K562 (cell line): ENCODE measurements at regions not wholly inside any gene's neighbourhood (a gene's known extent, or its start where the extent isn't known, plus 50 kb on each side); places are given as distances from the start of the nearest gene placed in this dataset.

ENCODE experiments used
- ATAC-seq: fragments of 200-7000 bp; cut with Tn5 transposase; 3 replicates; pipeline ENCODE4 v1.9.1; 2020; ENCODE audit warnings: moderate library complexity
- BruUV-seq: library from RNA; stranded (reverse); fragments of 400-500 nt; replicated peaks from 2 replicates; lab custom pipeline; 2021; lab: Mats Ljungman, UMichigan
- CTCF ChIA-PET: fragments of 300-600 bp; formaldehyde crosslinking; extraction: SDS; loops from one replicate; lab custom pipeline; 2021; ENCODE audit warnings: low intra/inter-chr PET ratio; lab: Yijun Ruan, JAX
- POLR2A ChIA-PET: fragments of 300-600, 350-650 bp; sonication (Branson Sonifier 250); formaldehyde crosslinking; extraction: SDS; loops from one replicate; lab custom pipeline; 2021; ENCODE audit warnings: antibody characterized with exemption, inconsistent platforms; lab: Yijun Ruan, JAX
- DNase-seq, 4 experiments: peaks; one replicate each; pipeline versions ENCODE4 v3.0.0 to v3.0.0-alpha.2; 2011 to 2018; ENCODE audit warnings: low spot score in 3 of 4, mixed read lengths in 3 of 4; ENCODE audit errors: extremely low read depth in 1 of 4
- FAIRE-seq: peaks from 2 replicates; lab custom pipeline; 2011; peaks lifted over from hg19 to GRCh38; lab: Jason Lieb, UNC
- H2AFZ ChIP-seq: 2 replicates; pipeline ENCODE4 v1.6.0; 2011; ENCODE audit warnings: low read depth, low read length, control low read depth, inconsistent platforms
- H3K27ac ChIP-seq: fragments of 200-600 bp; 3 replicates; pipeline ENCODE4 v1.8.0; 2011; ENCODE audit warnings: low read depth, mild to moderate bottlenecking, control low read depth, inconsistent platforms, low read length, moderate library complexity, mixed read lengths; ENCODE audit errors: extremely low read depth
- H3K27me3 ChIP-seq, 2 experiments: fragments of 300-600 bp in 1 of 2; 2 replicates in 1 of 2; 3 replicates in 1 of 2; pipeline versions ENCODE4 v1.6.0 to v1.8.0; 2011; ENCODE audit warnings: inconsistent platforms in 2 of 2, low read length in 2 of 2, mild to moderate bottlenecking in 1 of 2, mixed read lengths in 1 of 2, moderate library complexity in 1 of 2; ENCODE audit not compliant: control insufficient read depth in 2 of 2, insufficient read depth in 2 of 2
- H3K36me3 ChIP-seq: fragments of 300-600 bp; 3 replicates; pipeline ENCODE4 v1.8.0; 2011; ENCODE audit warnings: mild to moderate bottlenecking, low read length, inconsistent platforms; ENCODE audit not compliant: control insufficient read depth, insufficient read depth
- H3K4me1 ChIP-seq, 2 experiments: fragments of 200-600 bp in 1 of 2; replicated peaks in 1 of 2; 2 replicates in 1 of 2; 3 replicates in 1 of 2; pipeline versions ENCODE4 v1.5.1 to v1.8.0; 2011; ENCODE audit warnings: inconsistent platforms in 2 of 2, low read length in 2 of 2, mild to moderate bottlenecking in 1 of 2, mixed read lengths in 1 of 2, moderate library complexity in 1 of 2; ENCODE audit not compliant: control insufficient read depth in 2 of 2, insufficient read depth in 2 of 2
- H3K4me2 ChIP-seq: 2 replicates; pipeline ENCODE4 v1.6.1; 2011; ENCODE audit warnings: low read length, control low read depth, inconsistent platforms, mixed read lengths; ENCODE audit not compliant: insufficient read depth
- H3K4me3 ChIP-seq: fragments of 200-600 bp; sonication (generic), shearing (Covaris generic); 2 replicates; pipeline ENCODE4 v1.5.1; 2016; ENCODE audit warnings: control low read depth, inconsistent platforms
- H3K79me2 ChIP-seq: fragments of 200-600 bp; 3 replicates; pipeline ENCODE4 v1.8.0; 2011; ENCODE audit warnings: low read length, inconsistent platforms; ENCODE audit not compliant: control insufficient read depth, insufficient read depth
- H3K9ac ChIP-seq, 2 experiments: 2 replicates each; pipeline versions ENCODE4 v1.6.0 to v1.6.1; 2011; ENCODE audit warnings: low read depth in 2 of 2, low read length in 2 of 2, control low read depth in 1 of 2, inconsistent platforms in 1 of 2, mild to moderate bottlenecking in 1 of 2, mixed read lengths in 1 of 2; ENCODE audit not compliant: insufficient read depth in 1 of 2
- H3K9me1 ChIP-seq: one replicate; pipeline ENCODE4 v1.6.0; 2011; ENCODE audit warnings: inconsistent platforms, mild to moderate bottlenecking, low read length, moderate library complexity; ENCODE audit not compliant: control insufficient read depth, insufficient read depth
- H3K9me3 ChIP-seq: replicated peaks from 2 replicates; pipeline ENCODE4 v1.5.1; 2011; ENCODE audit warnings: low read depth, low read length, inconsistent platforms; ENCODE audit not compliant: control insufficient read depth, insufficient read depth
- H4K20me1 ChIP-seq: replicated peaks from 2 replicates; pipeline ENCODE4 v1.6.1; 2011; ENCODE audit warnings: low read length, inconsistent platforms, mixed read lengths; ENCODE audit not compliant: control insufficient read depth, insufficient read depth
- BMI1 ChIP-seq: fragments of 150-350 bp; IDR thresholded peaks from 2 replicates; pipeline ENCODE4 v1.6.1; 2014; ENCODE audit warnings: low read length
- ELF2 ChIP-seq: fragments of 250-450 bp; sonication (Bioruptor Pico); IDR thresholded peaks from 2 replicates; pipeline ENCODE4 v1.5.0; 2021; ENCODE audit warnings: mild to moderate bottlenecking
- HLTF ChIP-seq: fragments of 450-650 bp; IDR thresholded peaks from 2 replicates; pipeline ENCODE4 v1.6.1; 2016
- HNRNPK ChIP-seq: fragments of 200-400 bp; formaldehyde crosslinking; IDR thresholded peaks from one replicate; pipeline ENCODE4 v1.6.1; 2018; ENCODE audit warnings: mild to moderate bottlenecking, low read depth, low read length; ENCODE audit not compliant: poor library complexity, severe bottlenecking
- KDM5B ChIP-seq: fragments of 200-600 bp; sonication (generic); IDR thresholded peaks from 2 replicates; pipeline ENCODE4 v1.6.1; 2012; ENCODE audit warnings: low read depth, mild to moderate bottlenecking, moderate library complexity, low read length, control low read depth, inconsistent platforms; ENCODE audit not compliant: insufficient replicate concordance
- LEF1 ChIP-seq: fragments of 450-650 bp; IDR thresholded peaks from 2 replicates; pipeline ENCODE4 v1.6.1; 2016; ENCODE audit warnings: mild to moderate bottlenecking
- NFIX ChIP-seq: fragments of 250-450 bp; sonication (Bioruptor Pico); IDR thresholded peaks from 2 replicates; pipeline ENCODE4 v1.4.0; 2020; ENCODE audit warnings: low read depth, mild to moderate bottlenecking, moderate library complexity
- POLR2B ChIP-seq: fragments of 450-650 bp; IDR thresholded peaks from 2 replicates; pipeline ENCODE4 v1.6.1; 2018; ENCODE audit warnings: low read depth; ENCODE audit not compliant: partially characterized antibody
- SIX5 ChIP-seq, 2 experiments: IDR thresholded peaks; 2 replicates each; pipeline ENCODE4 v1.6.1; 2011; ENCODE audit warnings: low read length in 2 of 2, borderline replicate concordance in 1 of 2, low read depth in 1 of 2, mild to moderate bottlenecking in 1 of 2, moderate library complexity in 1 of 2; ENCODE audit not compliant: insufficient read depth in 1 of 2
- SP2 ChIP-seq: IDR thresholded peaks from 2 replicates; pipeline ENCODE4 v1.6.1; 2011; ENCODE audit warnings: mild to moderate bottlenecking, low read depth, low read length, moderate library complexity; ENCODE audit not compliant: poor library complexity, severe bottlenecking; ENCODE audit errors: extremely low read depth
- TAF15 ChIP-seq: fragments of 200-400 bp; formaldehyde crosslinking; IDR thresholded peaks from 2 replicates; pipeline ENCODE4 v1.6.1; 2017; ENCODE audit warnings: mild to moderate bottlenecking, low read depth, low read length, moderate library complexity
- ZNF407 ChIP-seq: fragments of 450-650 bp; IDR thresholded peaks from 2 replicates; pipeline ENCODE4 v1.6.1; 2016; ENCODE audit warnings: low read depth
- ZZZ3 ChIP-seq: fragments of 450-650 bp; IDR thresholded peaks from 2 replicates; pipeline ENCODE4 v1.6.1; 2016; ENCODE audit warnings: antibody characterized with exemption, mild to moderate bottlenecking, moderate library complexity
- in situ Hi-C: fragments of 300-500 bp; cut with MboI; formaldehyde crosslinking; loops from 4 replicates; pipeline ENCODE4 v1.15.0; 2018; ENCODE audit warnings: inconsistent platforms, mixed read lengths
- intact Hi-C: fragments of 100-400 bp; cut with micrococcal nuclease; formaldehyde crosslinking; loops from 2 replicates; pipeline ENCODE4 v1.14.2; 2022

- Histone ChIP-seq H3K36me3 (no peaks in the 10 kb centered on the region), H3K79me2 (no peaks in the 10 kb centered on the region), H3K9ac (no peak overlapping the region), H3K27ac (no peak overlapping the region), H3K9me1 (no peaks in the 10 kb centered on the region), H3K4me3 (no peak overlapping the region), H3K4me1 (no peaks in the 10 kb centered on the region), H2AFZ (no peak overlapping the region), H3K27me3 (peaks cover 0 to 5% of the 10 kb centered on the region in 2 experiments; a peak in 2 of 5 replicates), H3K4me2 (no peak overlapping the region), H3K9me3 (no peaks in the 10 kb centered on the region), H4K20me1 (no peaks in the 10 kb centered on the region)
- DNase-seq (no peak), FAIRE-seq (no peak), ATAC-seq (no peak)
- CTCF ChIA-PET = no interaction called here
- intact Hi-C loops (no loop called here), in situ Hi-C loops (no loop called here)
- POLR2A ChIA-PET = interaction anchor here (0.6 to 1.3 kb wide), 2 partner anchors 10 to 48 kb away, joined by 3 read pairs; no protein-coding TSS in a partner anchor
- no TSS peak for BruUV-seq
- TF ChIP-seq LEF1 (no peak), SP2 (no peak), NFIX (CRISPR knock-in tag) (no peak), HNRNPK (no peak), ZZZ3 (no peak), HLTF (no peak), SIX5 (IDR thresholded peaks at IDR 0.05; ENCODE audit: borderline replicate concordance in 1 of 2, insufficient read depth in 1 of 2, low read depth in 1 of 2, low read length in 2 of 2) (no peak), KDM5B (no peak), POLR2B (no peak), ELF2 (CRISPR knock-in tag) (no peak), TAF15 (no peak), ZNF407 (no peak), BMI1 (no peak)
Observed at GRCh38 chr2:67752969-67753368, 309.8 kb downstream of the C1D start.
